Heart left ventricle (tissue), 16 donors: ENCODE measurements at regions not wholly inside any gene's neighbourhood (a gene's known extent, or its start where the extent isn't known, plus 50 kb on each side); places are given as distances from the start of the nearest gene placed in this dataset.

Experiments used
- ATAC-seq, 4 donors: fragments of 200-7000 bp; cut with Tn5 transposase; one replicate each; pipeline ENCODE4 v1.9.1; 2020 to 2022; ENCODE audit warnings: moderate library complexity in 4 of 4, mild to moderate bottlenecking in 3 of 4, moderate number of reproducible peaks in 1 of 4
- DNase-seq, 5 donors: peaks; one replicate each; pipeline ENCODE4 v3.0.0-alpha.2; 2020
- H3K27ac ChIP-seq, 12 donors: fragments of 200-600 bp; sonication (generic) in 4 of 12; one replicate each; pipeline versions ENCODE4 v1.5.0 to v1.8.0; 2016 to 2022; ENCODE audit warnings: mild to moderate bottlenecking in 2 of 12
- H3K27me3 ChIP-seq, 9 donors: fragments of 200-600 bp; sonication (generic) in 2 of 9; one replicate each; pipeline versions ENCODE4 v1.5.1 to v1.8.0; 2016 to 2022; ENCODE audit warnings: mild to moderate bottlenecking in 3 of 9
- H3K36me3 ChIP-seq, 9 donors: fragments of 200-600 bp; sonication (generic) in 2 of 9; one replicate each; pipeline versions ENCODE4 v1.5.0 to v1.8.0; 2018 to 2022; ENCODE audit warnings: mild to moderate bottlenecking in 2 of 9
- H3K4me1 ChIP-seq, 12 donors: fragments of 200-600 bp; sonication (generic) in 4 of 12; one replicate each; pipeline versions ENCODE4 v1.5.0 to v1.8.0; 2016 to 2022; ENCODE audit warnings: mild to moderate bottlenecking in 3 of 12
- H3K4me3 ChIP-seq, 12 donors: fragments of 200-600 bp; sonication (generic) in 4 of 12; one replicate each; pipeline versions ENCODE4 v1.5.0 to v1.8.0; 2017 to 2022; ENCODE audit warnings: mild to moderate bottlenecking in 9 of 12, moderate library complexity in 4 of 12
- H3K9me3 ChIP-seq, 12 donors: fragments of 200-600 bp; sonication (generic) in 4 of 12; one replicate each; pipeline versions ENCODE4 v1.5.0 to v1.8.0; 2016 to 2022; ENCODE audit warnings: mild to moderate bottlenecking in 1 of 12
- CTCF ChIP-seq, 12 donors: fragments of 200-600 bp; sonication (generic) in 4 of 12; IDR thresholded peaks; one replicate each; pipeline versions ENCODE4 v1.5.0 to v1.8.0; 2018 to 2022; ENCODE audit warnings: antibody characterized with exemption in 12 of 12, mild to moderate bottlenecking in 5 of 12
- POLR2A ChIP-seq, 2 donors: fragments of 450-650 bp; IDR thresholded peaks; one replicate each; pipeline ENCODE4 v1.6.1; 2017; ENCODE audit warnings: antibody characterized with exemption in 2 of 2, mild to moderate bottlenecking in 2 of 2, moderate library complexity in 2 of 2
- WGBS, 4 donors: extraction: QIAGEN DNeasy Blood & Tissue Kit in 2 of 4; methylation state at CpG; one replicate each; pipeline versions ENCODE4 v1.1.5 to v1.1.7; 2013 to 2018; 5-methylcytosine and 5-hydroxymethylcytosine counted together
- intact Hi-C, 10 donors: fragments of 100-400 bp; cut with DNase I; formaldehyde crosslinking; loops; one replicate each; pipeline versions ENCODE4 v1.11.1 to v1.14.2; 2022
- donor health status: ischemic (EF 13 %, LVEDD 7.1; RV severe dilation, severe dysfunction).
- donor health status: healthy with polysubstance abuse.
- donor health status: DM: no; HTN: yes; CAD: no.
- donor health status: DM: no; HTN: no; CAD: no.
- donor health status: ischemic (EF 25% LVEDD 6.9; RV normal size, moderate dysfunction).
- donor health status: ischemic (EF 25% LVEDD 5.7; RV mildly dilated, moderate dysfunction).
- donor health status: healthy.
- donor health status: DM: yes; HTN: yes; CAD: no.
- donor health status: ischemic (EF 35%, LVEDD 5.7; RV mildly dilated, moderate dysfunction).
- donor health status: nonischemic (EF 11% LVEDD 7.7; RV severe dilation, severe dysfunction).
- donor health status: DM: yes; HTN: yes; CAD: no.
- donor health status: PGD.
- donor health status: ischemic (EF 29% LVEDD 5.4; RV normal size, mild dysfunction).
- donor health status: nonischemic (EF 23%, LVEDD 6.1; RV moderate dilation, normal function).

GRCh38 chr4:173464481-173464880 is 65.5 kb downstream of the HAND2 start:
- DNase-seq (no peak), ATAC-seq (no peak)
- no peak overlapping the region for H3K27ac ChIP-seq
- H3K27me3 ChIP-seq, result no peaks in the 10 kb centered on the region
- H3K4me3 ChIP-seq, result no peak overlapping the region
- H3K36me3 ChIP-seq, result no peaks in the 10 kb centered on the region
- H3K4me1 ChIP-seq, result peaks cover 0 to 7% (median 0%) of the 10 kb centered on the region in 12 donors
- no peak for TF ChIP-seq POLR2A (IDR thresholded peaks at IDR 0.05)
- TF ChIP-seq CTCF (IDR thresholded peaks at IDR 0.05), result no peak
- 70 to 80% (median 71%) methylated on average over 2 of the region's 2 CpGs for WGBS, 4 donors
- intact Hi-C loops, result no loop called here
- no peaks in the 10 kb centered on the region for H3K9me3 ChIP-seq

GRCh38 chr4:173463816-173464215 is 64.9 kb upstream of the SCRG1 start:
- peaks cover 0 to 4% (median 0%) of the 10 kb centered on the region in 9 donors for H3K36me3 ChIP-seq
- no peak overlapping the region for H3K27ac ChIP-seq
- ATAC-seq, result no peak
- H3K4me3 ChIP-seq, result no peak overlapping the region
- no peaks in the 10 kb centered on the region for H3K27me3 ChIP-seq
- DNase-seq, result no peak
- peaks cover 0 to 7% (median 0%) of the 10 kb centered on the region in 12 donors for H3K4me1 ChIP-seq
- intact Hi-C loops, result no loop called here
- H3K9me3 ChIP-seq, result no peaks in the 10 kb centered on the region
- TF ChIP-seq CTCF (IDR thresholded peaks at IDR 0.05), result no peak
- TF ChIP-seq POLR2A (IDR thresholded peaks at IDR 0.05), result no peak
- WGBS, 4 donors, result 84 to 96% (median 90%) methylated on average over 2 of the region's 2 CpGs

GRCh38 chr4:173461170-173461569 is 62.3 kb upstream of the SCRG1 start:
- no peaks in the 10 kb centered on the region for H3K9me3 ChIP-seq

GRCh38 chr4:173459857-173460256 is 60.9 kb upstream of the SCRG1 start:
- TF ChIP-seq POLR2A (IDR thresholded peaks at IDR 0.05), result no peak
- TF ChIP-seq CTCF (IDR thresholded peaks at IDR 0.05), result no peak
- Histone ChIP-seq H3K27ac (no peak overlapping the region), H3K9me3 (no peaks in the 10 kb centered on the region), H3K4me1 (peaks cover 0 to 7% (median 0%) of the 10 kb centered on the region in 12 donors), H3K4me3 (no peak overlapping the region), H3K36me3 (peaks cover 0 to 5% (median 0%) of the 10 kb centered on the region in 9 donors), H3K27me3 (no peaks in the 10 kb centered on the region)
- intact Hi-C loops, result no loop called here
- ATAC-seq (no peak), DNase-seq (no peak)
- WGBS, 4 donors, result 92 to 95% (median 94%) methylated on average over 10 of the region's 10 CpGs

More at GRCh38 chr4:173461170-173461569, 62.3 kb upstream of the SCRG1 start:
- WGBS, 4 donors, result 53 to 67% (median 57%) methylated on average over 3 of the region's 3 CpGs
- Histone ChIP-seq H3K36me3 (peaks cover 0 to 5% (median 0%) of the 10 kb centered on the region in 9 donors), H3K4me3 (no peak overlapping the region), H3K4me1 (peaks cover 0 to 7% (median 0%) of the 10 kb centered on the region in 12 donors), H3K27me3 (no peaks in the 10 kb centered on the region), H3K27ac (no peak overlapping the region)
- ATAC-seq (no peak), DNase-seq (no peak)
- intact Hi-C loops, result no loop called here
- no peak for TF ChIP-seq CTCF (IDR thresholded peaks at IDR 0.05)
